ENCODE measurements at regions not wholly inside any gene's neighbourhood (a gene's known extent, or its start where the extent isn't known, plus 50 kb on each side); places are given as distances from the start of the nearest gene placed in this dataset.

GRCh38 chrX:97876697-97877407, 993.1 kb downstream of the RPA4 start:
- no peak for TF ChIP-seq CTCF (IDR thresholded peaks at IDR 0.05)
- TF ChIP-seq POLR2AphosphoS5 (IDR thresholded peaks at IDR 0.05), result no peak
- TF ChIP-seq EP300 (IDR thresholded peaks at IDR 0.05), result no peak
- no peak for TF ChIP-seq POLR2A (IDR thresholded peaks at IDR 0.05; ENCODE audit: low read depth)
- no peaks in the 10 kb centered on the region for H3K9me3 ChIP-seq
- intact Hi-C loops (cut with DNase I), result no loop called here
- 89% methylated on average over 2 of the region's 2 CpGs for WGBS
- H3K27me3 ChIP-seq, result no peaks in the 10 kb centered on the region
- no peaks in the 10 kb centered on the region for H3K36me3 ChIP-seq
- no peak overlapping the region for H3K27ac ChIP-seq (replicated peaks in 1 of 4)
- H3K4me3 ChIP-seq, result no peak overlapping the region
- DNase-seq (ENCODE audit: extremely low spot score), result no peak
- H3K4me1 ChIP-seq, result no peaks in the 10 kb centered on the region

GRCh38 chrX:97882306-97882705, 998.6 kb downstream of the RPA4 start:
- 68% methylated on average over 3 of the region's 3 CpGs for WGBS
- TF ChIP-seq CTCF (IDR thresholded peaks at IDR 0.05) (no peak), POLR2A (IDR thresholded peaks at IDR 0.05; ENCODE audit: low read depth) (no peak), POLR2AphosphoS5 (IDR thresholded peaks at IDR 0.05) (no peak), EP300 (IDR thresholded peaks at IDR 0.05) (no peak)
- no peaks in the 10 kb centered on the region for H3K27me3 ChIP-seq
- DNase-seq (ENCODE audit: extremely low spot score), result no peak
- no peaks in the 10 kb centered on the region for H3K9me3 ChIP-seq
- no peaks in the 10 kb centered on the region for H3K4me1 ChIP-seq
- no peaks in the 10 kb centered on the region for H3K36me3 ChIP-seq
- H3K4me3 ChIP-seq, result no peak overlapping the region
- no peak overlapping the region for H3K27ac ChIP-seq (replicated peaks in 1 of 4)
- intact Hi-C loops (cut with DNase I), result no loop called here

- no peak overlapping the region for H3K27ac ChIP-seq (replicated peaks in 1 of 4)
- peaks cover 0 to 6% (median 0%) of the 10 kb centered on the region in 4 donors for H3K27me3 ChIP-seq
- WGBS, result 22% methylated on average over 1 of the region's 1 CpG
- H3K4me3 ChIP-seq, result no peak overlapping the region
- H3K36me3 ChIP-seq, result no peaks in the 10 kb centered on the region
- DNase-seq (ENCODE audit: extremely low spot score), result no peak
- TF ChIP-seq CTCF (IDR thresholded peaks at IDR 0.05), result no peak
- TF ChIP-seq POLR2AphosphoS5 (IDR thresholded peaks at IDR 0.05), result no peak
- TF ChIP-seq EP300 (IDR thresholded peaks at IDR 0.05), result no peak
- TF ChIP-seq POLR2A (IDR thresholded peaks at IDR 0.05; ENCODE audit: low read depth), result no peak
- peaks cover 0 to 8% (median 0%) of the 10 kb centered on the region in 4 donors for H3K9me3 ChIP-seq
- H3K4me1 ChIP-seq, result no peaks in the 10 kb centered on the region
- intact Hi-C loops (cut with DNase I), result no loop called here
Measured at GRCh38 chrX:97895751-97896150, 1012.0 kb downstream of the RPA4 start.

- TF ChIP-seq EP300 (IDR thresholded peaks at IDR 0.05) (no peak), CTCF (IDR thresholded peaks at IDR 0.05) (no peak), POLR2A (IDR thresholded peaks at IDR 0.05; ENCODE audit: low read depth) (no peak), POLR2AphosphoS5 (IDR thresholded peaks at IDR 0.05) (no peak)
- Histone ChIP-seq H3K4me1 (no peaks in the 10 kb centered on the region), H3K36me3 (no peaks in the 10 kb centered on the region), H3K27me3 (peaks cover 0 to 6% (median 0%) of the 10 kb centered on the region in 4 donors), H3K9me3 (no peaks in the 10 kb centered on the region), H3K27ac (replicated peaks in 1 of 4) (no peak overlapping the region), H3K4me3 (no peak overlapping the region)
- no peak for DNase-seq (ENCODE audit: extremely low spot score)
- 76% methylated on average over 1 of the region's 1 CpG for WGBS
- intact Hi-C loops (cut with DNase I), result no loop called here
Measured at GRCh38 chrX:97897998-97898397, 1014.3 kb downstream of the RPA4 start.

GRCh38 chrX:97898798-97899197, 1015.1 kb downstream of the RPA4 start:
- H3K27me3 ChIP-seq, result peaks cover 0 to 6% (median 0%) of the 10 kb centered on the region in 4 donors
- WGBS, result 58% methylated on average over 2 of the region's 2 CpGs
- H3K4me3 ChIP-seq, result no peak overlapping the region
- H3K36me3 ChIP-seq, result no peaks in the 10 kb centered on the region
- intact Hi-C loops (cut with DNase I), result no loop called here
- TF ChIP-seq POLR2AphosphoS5 (IDR thresholded peaks at IDR 0.05) (no peak), CTCF (IDR thresholded peaks at IDR 0.05) (no peak), EP300 (IDR thresholded peaks at IDR 0.05) (no peak), POLR2A (IDR thresholded peaks at IDR 0.05; ENCODE audit: low read depth) (no peak)
- no peak for DNase-seq (ENCODE audit: extremely low spot score)
- H3K4me1 ChIP-seq, result no peaks in the 10 kb centered on the region
- no peaks in the 10 kb centered on the region for H3K9me3 ChIP-seq
- no peak overlapping the region for H3K27ac ChIP-seq (replicated peaks in 1 of 4)

Data from esophagus muscularis mucosa (tissue), 4 donors.